ENCODE measurements at regions not wholly inside any gene's neighbourhood (a gene's known extent, or its start where the extent isn't known, plus 50 kb on each side); places are given as distances from the start of the nearest gene placed in this dataset.

- TF ChIP-seq, protein P1, sequence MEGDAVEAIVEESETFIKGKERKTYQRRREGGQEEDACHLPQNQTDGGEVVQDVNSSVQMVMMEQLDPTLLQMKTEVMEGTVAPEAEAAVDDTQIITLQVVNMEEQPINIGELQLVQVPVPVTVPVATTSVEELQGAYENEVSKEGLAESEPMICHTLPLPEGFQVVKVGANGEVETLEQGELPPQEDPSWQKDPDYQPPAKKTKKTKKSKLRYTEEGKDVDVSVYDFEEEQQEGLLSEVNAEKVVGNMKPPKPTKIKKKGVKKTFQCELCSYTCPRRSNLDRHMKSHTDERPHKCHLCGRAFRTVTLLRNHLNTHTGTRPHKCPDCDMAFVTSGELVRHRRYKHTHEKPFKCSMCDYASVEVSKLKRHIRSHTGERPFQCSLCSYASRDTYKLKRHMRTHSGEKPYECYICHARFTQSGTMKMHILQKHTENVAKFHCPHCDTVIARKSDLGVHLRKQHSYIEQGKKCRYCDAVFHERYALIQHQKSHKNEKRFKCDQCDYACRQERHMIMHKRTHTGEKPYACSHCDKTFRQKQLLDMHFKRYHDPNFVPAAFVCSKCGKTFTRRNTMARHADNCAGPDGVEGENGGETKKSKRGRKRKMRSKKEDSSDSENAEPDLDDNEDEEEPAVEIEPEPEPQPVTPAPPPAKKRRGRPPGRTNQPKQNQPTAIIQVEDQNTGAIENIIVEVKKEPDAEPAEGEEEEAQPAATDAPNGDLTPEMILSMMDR (conservative IDR thresholded peaks at IDR 0.05; ENCODE audit: low read depth, low read length), result no peak
- no peak overlapping the region for H3K4me3 ChIP-seq (ENCODE audit: low read depth, low read length)
Observed at GRCh38 chr1:93784538-93784937, 94.5 kb downstream of the DNTTIP2 start.

DNA sequence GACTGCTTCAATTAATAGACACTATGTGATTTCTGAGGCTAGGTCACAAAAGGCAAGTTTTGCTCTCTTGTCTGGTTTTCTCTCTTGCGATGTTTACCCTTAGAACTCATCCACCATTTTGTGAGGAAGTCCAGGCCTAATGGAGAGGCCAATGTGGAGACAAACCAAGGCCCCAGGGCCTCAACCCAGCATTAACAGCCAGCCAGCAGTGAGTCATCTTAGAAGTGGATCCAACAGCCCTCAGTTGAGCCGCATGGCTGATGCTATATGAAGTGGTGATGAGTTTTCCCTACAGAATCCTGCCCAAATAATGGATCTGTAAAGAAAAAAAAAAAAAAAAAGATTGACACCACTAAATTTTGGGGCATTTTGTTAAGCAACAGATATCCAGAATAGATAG lies 95.1 kb downstream of the DNTTIP2 start:
- no peak overlapping the region for H3K4me3 ChIP-seq (ENCODE audit: low read depth, low read length)
- no peak for DNase-seq (ENCODE audit: low read depth)
- TF ChIP-seq, protein P1 (conservative IDR thresholded peaks at IDR 0.05; ENCODE audit: low read depth, low read length), result no peak

More at GRCh38 chr1:93784538-93784937, 94.5 kb downstream of the DNTTIP2 start:
- DNase-seq (ENCODE audit: low read depth), result no peak

DNA sequence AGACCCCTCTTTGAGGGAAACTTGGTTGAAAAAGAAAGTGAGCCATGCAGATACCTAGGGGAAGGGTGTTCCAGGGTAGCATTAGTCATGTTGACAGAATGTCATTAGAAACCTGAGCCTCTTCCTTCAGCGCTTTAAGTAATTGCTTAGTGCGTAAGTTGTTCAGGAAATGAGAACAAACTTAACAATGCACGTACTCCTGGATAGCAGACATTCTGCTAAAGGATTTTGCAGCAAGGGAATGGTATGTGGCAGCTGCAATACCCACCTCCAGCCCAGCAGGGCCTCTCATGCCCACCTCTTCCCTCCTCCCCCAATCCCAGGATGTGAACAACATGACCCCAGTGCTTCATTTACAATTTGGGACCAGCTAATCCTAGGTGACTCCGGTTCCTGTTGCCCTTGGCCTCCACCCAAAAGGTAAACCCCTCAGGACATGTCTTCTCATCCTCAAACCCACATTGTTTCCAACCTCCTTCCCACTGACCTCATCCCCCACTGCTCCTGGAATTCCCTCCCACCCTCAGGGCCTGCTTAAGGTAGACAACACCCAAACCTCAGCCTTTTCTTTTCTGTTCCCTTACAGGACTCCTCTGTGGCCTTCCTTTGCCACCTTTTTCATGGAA lies 98.0 kb upstream of the BCAR3 start:
- peak; percentile 56 for DNase-seq (ENCODE audit: low read depth)
- H3K4me3 ChIP-seq (ENCODE audit: low read depth, low read length), result no peak overlapping the region
- TF ChIP-seq, protein P1 (conservative IDR thresholded peaks at IDR 0.05; ENCODE audit: low read depth, low read length), result peak; percentile 12

GRCh38 chr1:93778457-93778856 lies 96.8 kb upstream of the BCAR3 start:
- TF ChIP-seq, protein P1 (conservative IDR thresholded peaks at IDR 0.05; ENCODE audit: low read depth, low read length), result no peak
- DNase-seq (ENCODE audit: low read depth), result no peak
- H3K4me3 ChIP-seq (ENCODE audit: low read depth, low read length), result no peak overlapping the region

DNA sequence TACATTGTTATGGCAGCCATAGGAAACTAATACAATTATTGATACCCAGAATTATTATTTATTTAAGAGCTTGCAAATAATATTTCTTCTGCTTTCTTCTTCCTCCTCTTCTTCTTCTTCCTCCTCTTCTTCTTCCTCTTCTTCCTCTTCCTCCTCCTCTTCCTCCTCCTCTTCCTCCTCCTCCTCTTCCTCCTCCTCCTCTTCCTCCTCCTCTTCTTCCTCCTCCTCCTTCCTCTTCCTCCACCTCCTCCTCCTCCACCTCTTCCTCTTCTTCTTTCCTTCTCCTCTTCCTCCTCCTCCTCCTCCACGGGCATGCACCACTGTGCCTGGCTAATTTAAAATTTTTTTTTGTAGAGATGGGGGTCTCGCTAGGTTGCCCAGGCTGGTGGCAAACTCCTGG lies 95.6 kb upstream of the BCAR3 start:
- TF ChIP-seq, protein P1 (conservative IDR thresholded peaks at IDR 0.05; ENCODE audit: low read depth, low read length), result no peak
- H3K4me3 ChIP-seq (ENCODE audit: low read depth, low read length), result no peak overlapping the region
- no peak for DNase-seq (ENCODE audit: low read depth)

- no peak for DNase-seq (ENCODE audit: low read depth)
- no peak overlapping the region for H3K4me3 ChIP-seq (ENCODE audit: low read depth, low read length)
- TF ChIP-seq, protein P1 (conservative IDR thresholded peaks at IDR 0.05; ENCODE audit: low read depth, low read length), result no peak
Observed at GRCh38 chr1:93776728-93777127, 95.1 kb upstream of the BCAR3 start.

GRCh38 chr1:93775224-93775623 lies 93.6 kb upstream of the BCAR3 start:
- no peak overlapping the region for H3K4me3 ChIP-seq (ENCODE audit: low read depth, low read length)
- TF ChIP-seq, protein P1 (conservative IDR thresholded peaks at IDR 0.05; ENCODE audit: low read depth, low read length), result no peak
- DNase-seq (ENCODE audit: low read depth), result no peak

Data from epithelial cell of proximal tubule (primary cell).